ENCODE measurements at regions not wholly inside any gene's neighbourhood (a gene's known extent, or its start where the extent isn't known, plus 50 kb on each side); places are given as distances from the start of the nearest gene placed in this dataset.

DNA sequence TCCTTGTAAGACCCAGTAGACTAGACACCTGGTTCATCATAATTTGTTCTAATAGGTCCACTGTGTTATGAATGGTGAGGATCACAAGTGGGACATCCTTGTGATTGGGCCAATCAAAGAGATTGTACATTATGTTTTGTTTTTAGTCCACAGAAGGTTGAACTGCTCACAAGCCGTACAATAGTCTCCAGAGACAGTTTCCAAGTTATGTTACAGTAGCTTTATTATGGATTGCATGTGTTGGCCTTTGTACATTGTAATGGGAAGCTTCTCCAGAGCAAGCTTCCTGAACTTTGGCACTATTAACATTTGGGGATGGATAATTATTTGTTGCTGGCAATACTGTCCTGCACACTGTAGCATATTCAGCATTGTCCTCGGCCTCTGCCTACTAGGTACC lies 86.1 kb downstream of the MAGEB10 start:
- in situ Hi-C loops (cut with HindIII; ENCODE audit: low pct_unique_long_range_greater_than_20kb, low sequenced_read_pairs) = no loop called here
- POLR2A ChIA-PET = no interaction called here

DNA sequence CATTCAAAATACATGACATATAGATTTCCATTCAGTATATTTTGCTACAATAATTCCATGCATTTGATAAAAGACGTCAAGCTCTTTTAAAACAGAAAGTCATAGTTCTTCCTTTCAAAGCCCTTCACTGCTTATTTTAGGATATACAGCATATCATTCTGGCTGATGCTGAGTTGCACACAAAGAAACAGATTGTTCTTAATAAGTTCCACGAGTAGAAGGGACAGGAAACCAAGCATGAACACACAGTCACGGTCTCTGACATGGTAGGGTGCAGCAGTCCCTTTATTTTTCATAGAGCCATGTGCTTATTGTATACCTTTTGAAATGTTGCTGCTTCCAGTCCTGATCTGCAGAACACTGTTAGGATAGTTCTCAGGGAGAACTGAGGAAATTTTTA lies 85.4 kb downstream of the MAGEB10 start:
- Histone ChIP-seq H3K4me3 (ENCODE audit: low read depth in 2 of 2, low read length in 2 of 2) (no peak overlapping the region), H3K27ac (ENCODE audit: low read length) (no peak overlapping the region), H3K4me1 (ENCODE audit: control insufficient read depth, insufficient read depth, low read length) (no peaks in the 10 kb centered on the region), H3K9me3 (ENCODE audit: control insufficient read depth, insufficient read depth, low read depth, low read length) (no peaks in the 10 kb centered on the region), H3K36me3 (ENCODE audit: control insufficient read depth, insufficient read depth, low read length) (no peaks in the 10 kb centered on the region), H3K27me3 (ENCODE audit: control insufficient read depth, insufficient read depth, low read length) (no peaks in the 10 kb centered on the region)
- DNase-seq (ENCODE audit: low read depth, low spot score) (no peak), ATAC-seq (no peak)
- ChIA-PET CTCF (no interaction called here), POLR2A (no interaction called here)
- no peak for TF ChIP-seq POLR2AphosphoS5 (IDR thresholded peaks at IDR 0.05; ENCODE audit: low read depth, low read length)
- no TSS peak for BruUV-seq (replicated peaks)
- intact Hi-C loops (cut with micrococcal nuclease; ENCODE audit: unreplicated experiment) = no loop called here
- in situ Hi-C loops (cut with HindIII; ENCODE audit: low pct_unique_long_range_greater_than_20kb, low sequenced_read_pairs) = no loop called here

More for the DNA sequence above, 86.1 kb downstream of the MAGEB10 start:
- Histone ChIP-seq H3K4me3 (ENCODE audit: low read depth in 2 of 2, low read length in 2 of 2) (no peak overlapping the region), H3K4me1 (ENCODE audit: control insufficient read depth, insufficient read depth, low read length) (no peaks in the 10 kb centered on the region), H3K27me3 (ENCODE audit: control insufficient read depth, insufficient read depth, low read length) (no peaks in the 10 kb centered on the region), H3K36me3 (ENCODE audit: control insufficient read depth, insufficient read depth, low read length) (no peaks in the 10 kb centered on the region), H3K27ac (ENCODE audit: low read length) (no peak overlapping the region), H3K9me3 (ENCODE audit: control insufficient read depth, insufficient read depth, low read depth, low read length) (no peaks in the 10 kb centered on the region)
- intact Hi-C loops (cut with micrococcal nuclease; ENCODE audit: unreplicated experiment) = no loop called here
- TF ChIP-seq POLR2AphosphoS5 (IDR thresholded peaks at IDR 0.05; ENCODE audit: low read depth, low read length) = no peak
- no peak for TF ChIP-seq REST (IDR thresholded peaks at IDR 0.05; ENCODE audit: insufficient read depth in 1 of 2, low read depth in 2 of 2, low read length in 1 of 2)
- TF ChIP-seq, protein P1, sequence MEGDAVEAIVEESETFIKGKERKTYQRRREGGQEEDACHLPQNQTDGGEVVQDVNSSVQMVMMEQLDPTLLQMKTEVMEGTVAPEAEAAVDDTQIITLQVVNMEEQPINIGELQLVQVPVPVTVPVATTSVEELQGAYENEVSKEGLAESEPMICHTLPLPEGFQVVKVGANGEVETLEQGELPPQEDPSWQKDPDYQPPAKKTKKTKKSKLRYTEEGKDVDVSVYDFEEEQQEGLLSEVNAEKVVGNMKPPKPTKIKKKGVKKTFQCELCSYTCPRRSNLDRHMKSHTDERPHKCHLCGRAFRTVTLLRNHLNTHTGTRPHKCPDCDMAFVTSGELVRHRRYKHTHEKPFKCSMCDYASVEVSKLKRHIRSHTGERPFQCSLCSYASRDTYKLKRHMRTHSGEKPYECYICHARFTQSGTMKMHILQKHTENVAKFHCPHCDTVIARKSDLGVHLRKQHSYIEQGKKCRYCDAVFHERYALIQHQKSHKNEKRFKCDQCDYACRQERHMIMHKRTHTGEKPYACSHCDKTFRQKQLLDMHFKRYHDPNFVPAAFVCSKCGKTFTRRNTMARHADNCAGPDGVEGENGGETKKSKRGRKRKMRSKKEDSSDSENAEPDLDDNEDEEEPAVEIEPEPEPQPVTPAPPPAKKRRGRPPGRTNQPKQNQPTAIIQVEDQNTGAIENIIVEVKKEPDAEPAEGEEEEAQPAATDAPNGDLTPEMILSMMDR (IDR thresholded peaks at IDR 0.05) = no peak
- no peak for TF ChIP-seq SIN3A (IDR thresholded peaks at IDR 0.05; ENCODE audit: borderline replicate concordance, insufficient read depth, low read depth, low read length)
- TF ChIP-seq TCF7L2 (IDR thresholded peaks at IDR 0.05; ENCODE audit: low read depth, low read length) = no peak
- no peak for ATAC-seq
- no peak for DNase-seq (ENCODE audit: low read depth, low spot score)
- BruUV-seq (replicated peaks) = no TSS peak
- CTCF ChIA-PET = no interaction called here

GRCh38 chrX:27890611-27891010 lies 82.8 kb downstream of the MAGEB10 start:
- POLR2A ChIA-PET = no interaction called here
- no TSS peak for BruUV-seq (replicated peaks)
- intact Hi-C loops (cut with micrococcal nuclease; ENCODE audit: unreplicated experiment) = no loop called here

More at GRCh38 chrX:27890611-27891010, 82.8 kb downstream of the MAGEB10 start:
- no peaks in the 10 kb centered on the region for H3K4me1 ChIP-seq (ENCODE audit: control insufficient read depth, insufficient read depth, low read length)
- H3K4me3 ChIP-seq (ENCODE audit: low read depth in 2 of 2, low read length in 2 of 2) = no peak overlapping the region
- no peaks in the 10 kb centered on the region for H3K27me3 ChIP-seq (ENCODE audit: control insufficient read depth, insufficient read depth, low read length)
- CTCF ChIA-PET = no interaction called here
- H3K27ac ChIP-seq (ENCODE audit: low read length) = no peak overlapping the region
- DNase-seq (ENCODE audit: low read depth, low spot score) (no peak), ATAC-seq (no peak)
- no peaks in the 10 kb centered on the region for H3K36me3 ChIP-seq (ENCODE audit: control insufficient read depth, insufficient read depth, low read length)
- no peaks in the 10 kb centered on the region for H3K9me3 ChIP-seq (ENCODE audit: control insufficient read depth, insufficient read depth, low read depth, low read length)
- in situ Hi-C loops (cut with HindIII; ENCODE audit: low pct_unique_long_range_greater_than_20kb, low sequenced_read_pairs) = no loop called here
- TF ChIP-seq SIN3A (IDR thresholded peaks at IDR 0.05; ENCODE audit: borderline replicate concordance, insufficient read depth, low read depth, low read length) = no peak
- TF ChIP-seq POLR2AphosphoS5 (IDR thresholded peaks at IDR 0.05; ENCODE audit: low read depth, low read length) = no peak
- no peak for TF ChIP-seq REST (IDR thresholded peaks at IDR 0.05; ENCODE audit: insufficient read depth in 1 of 2, low read depth in 2 of 2, low read length in 1 of 2)
- TF ChIP-seq, protein P1 (IDR thresholded peaks at IDR 0.05) = no peak
- TF ChIP-seq TCF7L2 (IDR thresholded peaks at IDR 0.05; ENCODE audit: low read depth, low read length) = no peak

Measured in Panc1 (cell line).